ENCODE measurements at regions not wholly inside any gene's neighbourhood (a gene's known extent, or its start where the extent isn't known, plus 50 kb on each side); places are given as distances from the start of the nearest gene placed in this dataset.
A peak's percentile ranks its signal among the peaks of the same experiment; 100 is the strongest.

- DNase-seq (ENCODE audit: low spot score), result peak; percentile 69
Observed at GRCh38 chr10:21021843-21022594, 124.9 kb upstream of the NEBL start.

GRCh38 chr10:21021231-21021630, 124.1 kb upstream of the NEBL start:
- DNase-seq (ENCODE audit: low spot score), result no peak

- DNase-seq (ENCODE audit: low spot score), result peak; percentile 40
Observed at GRCh38 chr10:21020545-21020944, 123.4 kb upstream of the NEBL start.

GRCh38 chr10:21019436-21019835, 122.3 kb upstream of the NEBL start:
- DNase-seq (ENCODE audit: low spot score), result no peak

- DNase-seq (ENCODE audit: low spot score), result no peak
Observed at GRCh38 chr10:21015851-21016250, 118.7 kb upstream of the NEBL start.

GRCh38 chr10:21014141-21014540, 117.0 kb upstream of the NEBL start:
- no peak for DNase-seq (ENCODE audit: low spot score)

GRCh38 chr10:21011433-21012018, 114.4 kb upstream of the NEBL start:
- DNase-seq (ENCODE audit: low spot score), result no peak

- no peak for DNase-seq (ENCODE audit: low spot score)
Observed at GRCh38 chr10:21010615-21011014, 113.5 kb upstream of the NEBL start.

- no peak for DNase-seq (ENCODE audit: low spot score)
Observed at GRCh38 chr10:21003240-21003822, 106.2 kb upstream of the NEBL start.

GRCh38 chr10:21002091-21002878, 105.2 kb upstream of the NEBL start:
- DNase-seq (ENCODE audit: low spot score), result no peak

GRCh38 chr10:20999699-21000098, 102.6 kb upstream of the NEBL start:
- DNase-seq (ENCODE audit: low spot score), result no peak

GRCh38 chr10:20998036-20998435, 100.9 kb upstream of the NEBL start:
- no peak for DNase-seq (ENCODE audit: low spot score)

- DNase-seq (ENCODE audit: low spot score), result no peak
Observed at GRCh38 chr10:20995123-20995987, 98.2 kb upstream of the NEBL start.

GRCh38 chr10:20993830-20994527, 96.9 kb upstream of the NEBL start:
- DNase-seq (ENCODE audit: low spot score), result no peak

- DNase-seq (ENCODE audit: low spot score), result no peak
Observed at GRCh38 chr10:20993389-20993788, 96.3 kb upstream of the NEBL start.

GRCh38 chr10:20991526-20991925, 94.4 kb upstream of the NEBL start:
- no peak for DNase-seq (ENCODE audit: low spot score)

GRCh38 chr10:20990604-20991003, 93.5 kb upstream of the NEBL start:
- no peak for DNase-seq (ENCODE audit: low spot score)

GRCh38 chr10:20988357-20988983, 91.4 kb upstream of the NEBL start:
- DNase-seq (ENCODE audit: low spot score), result peak; percentile 23

- DNase-seq (ENCODE audit: low spot score), result peak; percentile 17
Observed at GRCh38 chr10:20986049-20986448, 88.9 kb upstream of the NEBL start.

GRCh38 chr10:20984662-20985061, 87.6 kb upstream of the NEBL start:
- no peak for DNase-seq (ENCODE audit: low spot score)

Measured in HuH-7 (cell line).